ENCODE measurements at regions not wholly inside any gene's neighbourhood (a gene's known extent, or its start where the extent isn't known, plus 50 kb on each side); places are given as distances from the start of the nearest gene placed in this dataset.

DNA sequence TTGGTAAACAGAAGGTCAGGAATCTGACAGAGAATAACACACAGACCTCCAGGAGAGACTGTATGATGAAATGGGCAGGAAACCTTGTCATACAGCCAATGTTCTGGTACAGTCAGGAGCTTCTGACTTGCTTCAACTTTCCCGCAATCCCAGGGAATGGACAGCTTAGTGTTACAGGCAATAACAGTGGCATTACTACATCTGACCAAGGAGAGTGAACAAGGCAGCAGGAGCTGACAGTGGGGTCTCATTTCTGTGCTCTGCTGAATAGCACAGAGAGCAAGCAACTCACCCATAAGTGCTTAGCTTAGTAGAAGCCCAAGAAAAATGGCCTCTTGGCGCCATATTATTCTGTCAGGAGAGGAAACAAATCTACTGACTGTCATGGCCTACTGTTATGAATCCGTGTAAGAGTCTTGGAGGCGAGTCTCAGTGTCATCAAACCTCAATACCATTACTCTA, 186.2 kb upstream of the MTPN start:
- H3K36me3 ChIP-seq (ENCODE audit: control insufficient read depth, insufficient read depth, low read length), result no peaks in the 10 kb centered on the region
- FAIRE-seq, result no peak
- no peak for DNase-seq (ENCODE audit: low read depth)
- no peak overlapping the region for H3K4me3 ChIP-seq (ENCODE audit: low read depth, low read length)
- H3K27me3 ChIP-seq (ENCODE audit: control insufficient read depth, insufficient read depth, low read length), result no peaks in the 10 kb centered on the region
- TF ChIP-seq, protein P1, sequence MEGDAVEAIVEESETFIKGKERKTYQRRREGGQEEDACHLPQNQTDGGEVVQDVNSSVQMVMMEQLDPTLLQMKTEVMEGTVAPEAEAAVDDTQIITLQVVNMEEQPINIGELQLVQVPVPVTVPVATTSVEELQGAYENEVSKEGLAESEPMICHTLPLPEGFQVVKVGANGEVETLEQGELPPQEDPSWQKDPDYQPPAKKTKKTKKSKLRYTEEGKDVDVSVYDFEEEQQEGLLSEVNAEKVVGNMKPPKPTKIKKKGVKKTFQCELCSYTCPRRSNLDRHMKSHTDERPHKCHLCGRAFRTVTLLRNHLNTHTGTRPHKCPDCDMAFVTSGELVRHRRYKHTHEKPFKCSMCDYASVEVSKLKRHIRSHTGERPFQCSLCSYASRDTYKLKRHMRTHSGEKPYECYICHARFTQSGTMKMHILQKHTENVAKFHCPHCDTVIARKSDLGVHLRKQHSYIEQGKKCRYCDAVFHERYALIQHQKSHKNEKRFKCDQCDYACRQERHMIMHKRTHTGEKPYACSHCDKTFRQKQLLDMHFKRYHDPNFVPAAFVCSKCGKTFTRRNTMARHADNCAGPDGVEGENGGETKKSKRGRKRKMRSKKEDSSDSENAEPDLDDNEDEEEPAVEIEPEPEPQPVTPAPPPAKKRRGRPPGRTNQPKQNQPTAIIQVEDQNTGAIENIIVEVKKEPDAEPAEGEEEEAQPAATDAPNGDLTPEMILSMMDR (IDR thresholded peaks at IDR 0.05; ENCODE audit: insufficient read depth, low read length, severe bottlenecking), result no peak

DNA sequence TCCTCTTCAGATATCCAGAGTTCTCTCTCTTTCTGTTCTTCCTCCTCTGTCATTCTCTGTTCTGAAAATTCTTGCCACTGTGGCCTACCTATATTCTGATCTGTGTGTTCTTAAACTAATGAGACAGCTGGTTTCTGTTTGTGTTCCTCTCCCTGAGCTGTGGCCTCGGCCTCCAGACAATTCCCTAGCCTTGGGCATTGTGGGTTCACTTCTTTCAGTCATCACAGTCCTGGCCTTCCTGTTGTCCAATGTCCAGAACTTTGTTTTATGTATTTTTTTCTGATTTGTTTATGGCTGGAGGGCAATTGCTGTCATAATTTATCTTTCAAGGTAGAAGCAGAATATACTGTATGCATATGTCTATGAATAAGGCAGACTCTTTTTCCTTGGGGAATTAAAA, 173.2 kb upstream of the MTPN start:
- DNase-seq (ENCODE audit: low read depth) (no peak), FAIRE-seq (no peak)
- Histone ChIP-seq H3K4me3 (ENCODE audit: low read depth, low read length) (no peak overlapping the region), H3K36me3 (ENCODE audit: control insufficient read depth, insufficient read depth, low read length) (no peaks in the 10 kb centered on the region), H3K27me3 (ENCODE audit: control insufficient read depth, insufficient read depth, low read length) (no peaks in the 10 kb centered on the region)
- TF ChIP-seq, protein P1 (IDR thresholded peaks at IDR 0.05; ENCODE audit: insufficient read depth, low read length, severe bottlenecking), result no peak

DNA sequence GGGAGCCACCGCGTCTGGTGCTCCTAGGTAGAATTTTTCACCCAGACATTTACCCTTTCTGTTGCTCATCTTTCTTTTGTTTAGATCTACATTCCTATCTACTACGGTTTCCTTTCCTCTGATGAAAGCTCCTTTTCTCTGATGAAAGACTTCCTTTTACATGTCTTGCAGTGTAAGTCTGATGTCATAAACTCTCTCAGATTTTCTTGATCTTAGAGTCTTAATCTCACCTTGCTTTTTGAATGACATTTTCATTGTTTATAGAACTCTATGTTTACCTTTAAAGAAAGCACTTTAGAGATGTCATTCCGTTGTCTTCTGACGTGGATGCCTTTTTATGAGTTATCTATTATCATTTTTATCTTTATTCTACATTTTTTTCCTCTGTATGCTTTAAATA, 171.8 kb upstream of the MTPN start:
- no peaks in the 10 kb centered on the region for H3K27me3 ChIP-seq (ENCODE audit: control insufficient read depth, insufficient read depth, low read length)
- H3K4me3 ChIP-seq (ENCODE audit: low read depth, low read length), result no peak overlapping the region
- DNase-seq (ENCODE audit: low read depth) (no peak), FAIRE-seq (no peak)
- no peaks in the 10 kb centered on the region for H3K36me3 ChIP-seq (ENCODE audit: control insufficient read depth, insufficient read depth, low read length)
- TF ChIP-seq, protein P1 (IDR thresholded peaks at IDR 0.05; ENCODE audit: insufficient read depth, low read length, severe bottlenecking), result no peak

DNA sequence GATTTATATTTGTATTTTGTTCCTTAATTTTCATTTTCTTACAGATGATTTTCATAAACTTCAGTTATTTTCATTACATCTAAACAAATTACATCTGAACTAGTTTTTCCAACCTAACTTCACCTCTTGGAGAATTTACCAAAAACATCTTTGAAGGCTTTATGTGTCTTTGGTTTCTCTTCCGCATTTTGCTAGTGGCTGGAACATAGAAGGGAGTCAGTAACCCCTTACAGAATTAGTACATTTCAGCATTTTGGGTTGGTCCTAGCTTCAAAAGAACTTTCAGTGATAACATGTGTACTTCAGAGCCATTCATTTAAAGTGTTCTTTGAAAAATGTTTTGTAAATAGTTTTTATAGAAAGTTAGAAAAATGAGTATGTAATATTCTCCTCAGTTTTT, 169.8 kb upstream of the MTPN start:
- DNase-seq (ENCODE audit: low read depth) (no peak), FAIRE-seq (no peak)
- Histone ChIP-seq H3K4me3 (ENCODE audit: low read depth, low read length) (no peak overlapping the region), H3K36me3 (ENCODE audit: control insufficient read depth, insufficient read depth, low read length) (no peaks in the 10 kb centered on the region), H3K27me3 (ENCODE audit: control insufficient read depth, insufficient read depth, low read length) (no peaks in the 10 kb centered on the region)
- TF ChIP-seq, protein P1 (IDR thresholded peaks at IDR 0.05; ENCODE audit: insufficient read depth, low read length, severe bottlenecking), result no peak

DNA sequence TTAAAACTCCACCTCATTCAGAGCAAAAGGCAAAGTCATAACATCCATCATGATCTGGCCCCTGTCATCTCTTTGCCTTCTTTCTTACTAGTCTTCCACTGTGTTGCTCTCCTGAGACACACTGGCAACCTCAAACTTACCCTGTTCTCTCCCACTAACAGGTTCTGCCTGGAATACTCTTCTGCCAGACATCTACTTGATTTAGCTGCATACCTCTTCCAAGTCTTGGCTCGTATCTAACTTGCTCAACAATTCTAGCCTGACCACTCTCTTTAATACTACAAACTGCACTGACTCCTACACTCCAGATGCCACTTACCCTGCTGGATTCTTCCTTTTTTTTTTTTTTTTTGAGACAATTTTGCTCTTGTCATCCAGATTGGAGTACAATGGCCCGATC, 167.0 kb upstream of the MTPN start:
- H3K4me3 ChIP-seq (ENCODE audit: low read depth, low read length), result no peak overlapping the region
- FAIRE-seq, result no peak
- no peak for DNase-seq (ENCODE audit: low read depth)
- TF ChIP-seq, protein P1 (IDR thresholded peaks at IDR 0.05; ENCODE audit: insufficient read depth, low read length, severe bottlenecking), result no peak
- no peaks in the 10 kb centered on the region for H3K36me3 ChIP-seq (ENCODE audit: control insufficient read depth, insufficient read depth, low read length)
- H3K27me3 ChIP-seq (ENCODE audit: control insufficient read depth, insufficient read depth, low read length), result no peaks in the 10 kb centered on the region

DNA sequence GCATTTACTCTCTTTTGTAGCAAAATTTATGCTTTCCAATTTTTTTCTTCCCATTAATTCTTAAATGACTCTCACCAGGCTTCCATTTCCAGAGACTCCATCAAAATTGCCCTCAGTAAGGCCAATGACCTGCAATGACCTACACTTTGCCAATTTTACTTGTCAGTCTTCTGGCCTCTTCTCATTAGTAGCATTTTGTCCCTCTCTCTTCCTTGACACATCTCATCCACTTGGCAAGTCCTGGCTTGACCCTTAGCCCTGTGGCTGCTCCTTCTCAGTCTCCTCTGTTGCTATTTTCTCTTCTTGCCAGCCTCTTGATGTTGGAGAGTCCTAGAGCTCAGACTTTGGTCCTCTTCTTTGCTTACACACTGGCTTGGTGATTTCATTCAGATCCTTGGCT, 166.1 kb upstream of the MTPN start:
- no peak for FAIRE-seq
- no peaks in the 10 kb centered on the region for H3K27me3 ChIP-seq (ENCODE audit: control insufficient read depth, insufficient read depth, low read length)
- no peak overlapping the region for H3K4me3 ChIP-seq (ENCODE audit: low read depth, low read length)
- no peaks in the 10 kb centered on the region for H3K36me3 ChIP-seq (ENCODE audit: control insufficient read depth, insufficient read depth, low read length)
- TF ChIP-seq, protein P1 (IDR thresholded peaks at IDR 0.05; ENCODE audit: insufficient read depth, low read length, severe bottlenecking), result no peak
- no peak for DNase-seq (ENCODE audit: low read depth)

All from bronchial epithelial cell (primary cell).